Prostate gland (tissue), 2 donors: ENCODE measurements at regions not wholly inside any gene's neighbourhood (a gene's known extent, or its start where the extent isn't known, plus 50 kb on each side); places are given as distances from the start of the nearest gene placed in this dataset.

Source experiments
- POLR2A ChIP-seq: fragments of 450-650 bp; IDR thresholded peaks from one replicate; pipeline ENCODE4 v1.6.1; 2016; ENCODE audit warnings: antibody characterized with exemption, mild to moderate bottlenecking
- TF ChIP-seq, protein P1 (sequence below), 4 experiments: fragments of 200-600 bp in 2 of 4; fragments of 450-650 bp in 2 of 4; sonication (generic) in 2 of 4; IDR thresholded peaks; 1 replicate in 3 of 4; 2 replicates in 1 of 4; pipeline ENCODE4 v1.5.1; 2016 to 2019; ENCODE audit warnings: antibody characterized with exemption in 4 of 4, mild to moderate bottlenecking in 2 of 4, moderate library complexity in 2 of 4

DNA sequence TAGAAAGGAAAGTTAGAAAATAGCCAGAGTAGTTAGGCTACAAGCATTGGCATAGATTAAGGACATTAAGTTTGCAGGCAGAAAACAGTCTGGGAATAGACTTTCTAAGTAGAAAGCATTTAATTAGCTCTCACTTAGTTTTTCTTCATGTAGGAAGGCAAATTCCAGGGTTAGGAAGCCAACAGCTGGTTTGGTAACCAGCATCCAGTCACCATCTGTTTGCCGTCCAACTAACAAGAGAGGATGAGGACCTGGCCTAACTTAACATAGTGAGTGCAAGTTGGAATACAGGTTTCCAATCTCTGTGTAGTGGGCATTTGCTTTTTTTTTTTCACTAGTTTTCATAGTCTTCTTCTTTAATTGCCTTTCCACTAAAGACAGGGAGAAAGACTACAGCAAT, 121.7 kb upstream of the NR3C1 start:
- TF ChIP-seq, protein P1, sequence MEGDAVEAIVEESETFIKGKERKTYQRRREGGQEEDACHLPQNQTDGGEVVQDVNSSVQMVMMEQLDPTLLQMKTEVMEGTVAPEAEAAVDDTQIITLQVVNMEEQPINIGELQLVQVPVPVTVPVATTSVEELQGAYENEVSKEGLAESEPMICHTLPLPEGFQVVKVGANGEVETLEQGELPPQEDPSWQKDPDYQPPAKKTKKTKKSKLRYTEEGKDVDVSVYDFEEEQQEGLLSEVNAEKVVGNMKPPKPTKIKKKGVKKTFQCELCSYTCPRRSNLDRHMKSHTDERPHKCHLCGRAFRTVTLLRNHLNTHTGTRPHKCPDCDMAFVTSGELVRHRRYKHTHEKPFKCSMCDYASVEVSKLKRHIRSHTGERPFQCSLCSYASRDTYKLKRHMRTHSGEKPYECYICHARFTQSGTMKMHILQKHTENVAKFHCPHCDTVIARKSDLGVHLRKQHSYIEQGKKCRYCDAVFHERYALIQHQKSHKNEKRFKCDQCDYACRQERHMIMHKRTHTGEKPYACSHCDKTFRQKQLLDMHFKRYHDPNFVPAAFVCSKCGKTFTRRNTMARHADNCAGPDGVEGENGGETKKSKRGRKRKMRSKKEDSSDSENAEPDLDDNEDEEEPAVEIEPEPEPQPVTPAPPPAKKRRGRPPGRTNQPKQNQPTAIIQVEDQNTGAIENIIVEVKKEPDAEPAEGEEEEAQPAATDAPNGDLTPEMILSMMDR (IDR thresholded peaks at IDR 0.05), result no peak
- TF ChIP-seq POLR2A, result no peak
